ENCODE measurements at regions not wholly inside any gene's neighbourhood (a gene's known extent, or its start where the extent isn't known, plus 50 kb on each side); places are given as distances from the start of the nearest gene placed in this dataset.

DNA sequence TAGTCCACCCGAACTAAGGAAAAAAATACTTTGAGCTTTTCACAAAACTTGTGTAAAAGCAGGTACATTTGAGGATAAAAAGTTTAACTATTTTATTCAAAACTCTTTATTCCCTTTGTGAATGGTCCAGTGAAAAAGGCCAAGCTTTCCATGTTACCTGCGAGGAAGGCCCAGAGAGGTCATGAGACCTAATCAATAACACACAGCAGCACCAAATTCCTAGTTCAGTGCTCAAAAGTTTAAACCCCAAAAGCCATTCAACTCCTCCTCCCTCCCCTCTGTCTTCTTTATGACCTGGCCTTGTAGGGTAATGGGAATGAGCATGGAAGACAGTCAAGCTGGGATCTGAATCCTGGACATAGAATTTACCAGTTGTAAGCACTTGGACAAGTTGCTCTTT lies 151.9 kb upstream of the FGGY start:
- POLR2A ChIA-PET (ENCODE audit: low non-redundant PET) = no interaction called here
- no peak overlapping the region for H3K27ac ChIP-seq (ENCODE audit: low read depth, low read length, poor library complexity, severe bottlenecking)
- no peak overlapping the region for H3K4me3 ChIP-seq (ENCODE audit: low read depth, low read length, poor library complexity, severe bottlenecking)
- peaks cover 8% of the 10 kb centered on the region for H3K4me1 ChIP-seq (ENCODE audit: insufficient read depth, low read length, poor library complexity, severe bottlenecking)
- intact Hi-C loops (cut with micrococcal nuclease; ENCODE audit: unreplicated experiment) = no loop called here
- no peaks in the 10 kb centered on the region for H3K27me3 ChIP-seq (replicated peaks; ENCODE audit: insufficient read depth, low read depth, low read length, poor library complexity)
- CTCF ChIA-PET = no interaction called here
- no peak for TF ChIP-seq CTCF (conservative IDR thresholded peaks at IDR 0.05; ENCODE audit: low read depth, low read length)
- no peak for TF ChIP-seq EZH2 (IDR thresholded peaks at IDR 0.05; ENCODE audit: borderline replicate concordance, low read depth, low read length, poor library complexity, severe bottlenecking)
- no peaks in the 10 kb centered on the region for H3K36me3 ChIP-seq (ENCODE audit: insufficient read depth, low read length, poor library complexity, severe bottlenecking)
- no peaks in the 10 kb centered on the region for H3K9me3 ChIP-seq (ENCODE audit: low read depth, low read length, poor library complexity, severe bottlenecking)
- DNase-seq (ENCODE audit: low spot score) = no peak
- BruUV-seq (replicated peaks) = no TSS peak

GRCh38 chr1:59146056-59146455 lies 150.8 kb upstream of the FGGY start:
- POLR2A ChIA-PET (ENCODE audit: low non-redundant PET) = no interaction called here
- CTCF ChIA-PET = no interaction called here
- no peak overlapping the region for H3K27ac ChIP-seq (ENCODE audit: low read depth, low read length, poor library complexity, severe bottlenecking)

GRCh38 chr1:59146651-59147358 lies 150.1 kb upstream of the FGGY start:
- H3K27me3 ChIP-seq (replicated peaks; ENCODE audit: insufficient read depth, low read depth, low read length, poor library complexity) = no peaks in the 10 kb centered on the region
- no TSS peak for BruUV-seq (replicated peaks)
- peak overlapping the region; percentile 11 for H3K4me3 ChIP-seq (ENCODE audit: low read depth, low read length, poor library complexity, severe bottlenecking)
- peaks cover 8% of the 10 kb centered on the region for H3K4me1 ChIP-seq (ENCODE audit: insufficient read depth, low read length, poor library complexity, severe bottlenecking)
- H3K36me3 ChIP-seq (ENCODE audit: insufficient read depth, low read length, poor library complexity, severe bottlenecking) = no peaks in the 10 kb centered on the region
- TF ChIP-seq CTCF (conservative IDR thresholded peaks at IDR 0.05; ENCODE audit: low read depth, low read length) (no peak), EZH2 (IDR thresholded peaks at IDR 0.05; ENCODE audit: borderline replicate concordance, low read depth, low read length, poor library complexity, severe bottlenecking) (no peak)
- H3K9me3 ChIP-seq (ENCODE audit: low read depth, low read length, poor library complexity, severe bottlenecking) = no peaks in the 10 kb centered on the region
- no peak overlapping the region for H3K27ac ChIP-seq (ENCODE audit: low read depth, low read length, poor library complexity, severe bottlenecking)
- ChIA-PET POLR2A (ENCODE audit: low non-redundant PET) (no interaction called here), CTCF (no interaction called here)
- no peak for DNase-seq (ENCODE audit: low spot score)
- intact Hi-C loops (cut with micrococcal nuclease; ENCODE audit: unreplicated experiment) = no loop called here

More at GRCh38 chr1:59146056-59146455, 150.8 kb upstream of the FGGY start:
- H3K27me3 ChIP-seq (replicated peaks; ENCODE audit: insufficient read depth, low read depth, low read length, poor library complexity) = no peaks in the 10 kb centered on the region
- no peaks in the 10 kb centered on the region for H3K36me3 ChIP-seq (ENCODE audit: insufficient read depth, low read length, poor library complexity, severe bottlenecking)
- H3K9me3 ChIP-seq (ENCODE audit: low read depth, low read length, poor library complexity, severe bottlenecking) = no peaks in the 10 kb centered on the region
- BruUV-seq (replicated peaks) = no TSS peak
- no peak for DNase-seq (ENCODE audit: low spot score)
- H3K4me3 ChIP-seq (ENCODE audit: low read depth, low read length, poor library complexity, severe bottlenecking) = no peak overlapping the region
- peaks cover 8% of the 10 kb centered on the region for H3K4me1 ChIP-seq (ENCODE audit: insufficient read depth, low read length, poor library complexity, severe bottlenecking)
- intact Hi-C loops (cut with micrococcal nuclease; ENCODE audit: unreplicated experiment) = no loop called here
- no peak for TF ChIP-seq EZH2 (IDR thresholded peaks at IDR 0.05; ENCODE audit: borderline replicate concordance, low read depth, low read length, poor library complexity, severe bottlenecking)

DNA sequence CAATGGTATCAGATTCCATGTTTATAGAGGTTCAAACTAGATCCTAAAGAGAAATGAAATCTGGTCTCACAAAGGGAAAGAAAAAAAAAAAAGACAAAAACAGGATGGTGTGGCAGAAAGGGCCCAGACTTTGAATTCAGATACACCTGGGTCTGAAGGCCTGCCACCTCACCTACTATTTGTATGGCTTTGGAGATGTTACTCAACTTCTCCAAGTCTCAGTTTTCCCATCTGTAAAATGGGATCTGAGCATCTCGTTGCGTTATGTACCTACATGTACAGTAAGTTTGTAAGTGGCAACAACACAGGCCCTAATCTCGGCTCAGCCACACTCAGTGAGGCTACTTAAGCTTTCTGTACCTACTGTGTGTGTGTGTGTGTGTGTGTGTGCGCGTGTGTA lies 147.5 kb upstream of the FGGY start:
- Histone ChIP-seq H3K9me3 (ENCODE audit: low read depth, low read length, poor library complexity, severe bottlenecking) (no peaks in the 10 kb centered on the region), H3K4me3 (ENCODE audit: low read depth, low read length, poor library complexity, severe bottlenecking) (no peak overlapping the region), H3K36me3 (ENCODE audit: insufficient read depth, low read length, poor library complexity, severe bottlenecking) (no peaks in the 10 kb centered on the region), H3K27me3 (replicated peaks; ENCODE audit: insufficient read depth, low read depth, low read length, poor library complexity) (no peaks in the 10 kb centered on the region), H3K4me1 (ENCODE audit: insufficient read depth, low read length, poor library complexity, severe bottlenecking) (no peaks in the 10 kb centered on the region), H3K27ac (ENCODE audit: low read depth, low read length, poor library complexity, severe bottlenecking) (no peak overlapping the region)
- no peak for TF ChIP-seq EZH2 (IDR thresholded peaks at IDR 0.05; ENCODE audit: borderline replicate concordance, low read depth, low read length, poor library complexity, severe bottlenecking)
- TF ChIP-seq CTCF (conservative IDR thresholded peaks at IDR 0.05; ENCODE audit: low read depth, low read length) = no peak
- DNase-seq (ENCODE audit: low spot score) = no peak
- intact Hi-C loops (cut with micrococcal nuclease; ENCODE audit: unreplicated experiment) = no loop called here
- no TSS peak for BruUV-seq (replicated peaks)
- ChIA-PET POLR2A (ENCODE audit: low non-redundant PET) (no interaction called here), CTCF (no interaction called here)

Measured in A673 (cell line).